K562 (cell line): ENCODE measurements at regions not wholly inside any gene's neighbourhood (a gene's known extent, or its start where the extent isn't known, plus 50 kb on each side); places are given as distances from the start of the nearest gene placed in this dataset.
A peak's percentile ranks its signal among the peaks of the same experiment; 100 is the strongest.

Experiments
- ATF3 ChIP-seq, 2 experiments: fragments of 450-650 bp in 1 of 2; sonication (generic) in 1 of 2; formaldehyde crosslinking in 1 of 2; IDR thresholded peaks in 1 of 2; conservative IDR thresholded peaks in 1 of 2; 2 replicates each; pipeline versions ENCODE4 v1.6.1 to v1.8.1; 2016 to 2023; ENCODE audit warnings: mild to moderate bottlenecking in 2 of 2, moderate library complexity in 2 of 2, inconsistent platforms in 1 of 2, missing genetic modification reagents in 1 of 2
- CC2D1A ChIP-seq: fragments of 450-650 bp; IDR thresholded peaks from 2 replicates; pipeline ENCODE4 v1.6.1; 2017; ENCODE audit warnings: mild to moderate bottlenecking
- DPF2 ChIP-seq: fragments of 450-650 bp; IDR thresholded peaks from 2 replicates; pipeline ENCODE4 v1.6.1; 2016
- FOSL1 ChIP-seq: fragments of 200-800 bp; sonication (Bioruptor generic); conservative IDR thresholded peaks from 2 replicates; pipeline ENCODE4 v1.6.1; 2016; ENCODE audit warnings: missing genetic modification characterization, missing compliant biosample characterization
- GMEB1 ChIP-seq: fragments of 250-450 bp; sonication (Bioruptor Pico); IDR thresholded peaks from 2 replicates; pipeline ENCODE4 v1.4.0; 2020; ENCODE audit warnings: mild to moderate bottlenecking
- HDGF ChIP-seq: fragments of 450-650 bp; IDR thresholded peaks from 2 replicates; pipeline ENCODE4 v1.6.1; 2016
- HMBOX1 ChIP-seq: sonication (generic); IDR thresholded peaks from 2 replicates; pipeline ENCODE4 v1.6.1; 2016
- HMGXB4 ChIP-seq: sonication (generic); formaldehyde crosslinking; IDR thresholded peaks from 2 replicates; pipeline ENCODE4 v1.8.1; 2023; ENCODE audit warnings: mild to moderate bottlenecking, missing genetic modification reagents
- ILF3 ChIP-seq: fragments of 450-650 bp; IDR thresholded peaks from 2 replicates; pipeline ENCODE4 v1.6.1; 2018; ENCODE audit warnings: antibody characterized with exemption, mild to moderate bottlenecking, moderate library complexity, borderline replicate concordance
- NCOA1 ChIP-seq: fragments of 450-650 bp; IDR thresholded peaks from 2 replicates; pipeline ENCODE4 v1.6.1; 2016; ENCODE audit warnings: low read depth
- NFATC3 ChIP-seq: fragments of 450-650 bp; IDR thresholded peaks from 2 replicates; pipeline ENCODE4 v1.6.1; 2017; ENCODE audit warnings: mild to moderate bottlenecking
- PHF21A ChIP-seq: fragments of 450-650 bp; IDR thresholded peaks from 2 replicates; pipeline ENCODE4 v1.6.1; 2017; ENCODE audit warnings: low read depth, borderline replicate concordance
- RFX7 ChIP-seq: fragments of 250-450 bp; sonication (Bioruptor Pico); IDR thresholded peaks from 2 replicates; pipeline ENCODE4 v1.5.1; 2021; ENCODE audit warnings: mild to moderate bottlenecking
- SPI1 ChIP-seq: IDR thresholded peaks from 2 replicates; pipeline ENCODE4 v1.6.1; 2011; ENCODE audit warnings: low read depth, low read length, control low read depth, borderline replicate concordance
- ZBTB12 ChIP-seq: fragments of 250-450 bp; sonication (Bioruptor Pico); IDR thresholded peaks from 2 replicates; pipeline ENCODE4 v1.4.0; 2020
- ZNF561 ChIP-seq: fragments of 450-650 bp; formaldehyde crosslinking; conservative IDR thresholded peaks from 2 replicates; pipeline ENCODE4 v1.4.0; 2020; ENCODE audit warnings: mild to moderate bottlenecking, moderate library complexity
- ZNF592 ChIP-seq: fragments of 450-650 bp; IDR thresholded peaks from 2 replicates; pipeline ENCODE4 v1.6.1; 2017; ENCODE audit warnings: antibody characterized with exemption, mild to moderate bottlenecking

- TF ChIP-seq ZBTB12 = no peak
- TF ChIP-seq PHF21A = no peak
- TF ChIP-seq ILF3 = no peak
- no peak for TF ChIP-seq GMEB1
- TF ChIP-seq HMGXB4 (CRISPR knock-in tag) = no peak
- TF ChIP-seq FOSL1 (tag) = no peak
- TF ChIP-seq HDGF = no peak
- no peak for TF ChIP-seq RFX7
- TF ChIP-seq CC2D1A = no peak
- no peak for TF ChIP-seq ATF3 (IDR thresholded peaks at IDR 0.05)
- no peak for TF ChIP-seq ATF3 (CRISPR knock-in tag; conservative IDR thresholded peaks at IDR 0.05)
- no peak for TF ChIP-seq ZNF561
- TF ChIP-seq HMBOX1 = peak; percentile 50; the same call in 1 of the 2 replicates
- no peak for TF ChIP-seq DPF2
- TF ChIP-seq SPI1 = no peak
- no peak for TF ChIP-seq NCOA1
- no peak for TF ChIP-seq NFATC3
- peak; percentile 37; the same call in 1 of the 2 replicates for TF ChIP-seq ZNF592
These were observed 179.7 kb upstream of the MYLIP start (continued) for GRCh38 chr6:15948930-15949900.
